Smooth muscle cell (in vitro differentiated cells): ENCODE measurements at regions not wholly inside any gene's neighbourhood (a gene's known extent, or its start where the extent isn't known, plus 50 kb on each side); places are given as distances from the start of the nearest gene placed in this dataset.

Source experiments
- DNase-seq: peaks from one replicate; lab custom pipeline; 2025; ENCODE audit not compliant: unreplicated experiment; lab: John Stamatoyannopoulos, UW
- H2AFZ ChIP-seq: fragments of 200-600 bp; sonication (generic); 2 replicates; pipeline ENCODE4 v1.6.0; 2016; ENCODE audit warnings: antibody characterized with exemption, low read depth, mild to moderate bottlenecking
- H3F3A ChIP-seq: fragments of 200-600 bp; sonication (generic); 2 replicates; pipeline ENCODE4 v1.6.0; 2017; ENCODE audit warnings: antibody characterized with exemption, low read depth
- H3K27ac ChIP-seq: fragments of 200-600 bp; sonication (generic); 2 replicates; pipeline ENCODE4 v1.5.1; 2016; ENCODE audit warnings: low read depth, mild to moderate bottlenecking
- H3K27me3 ChIP-seq: fragments of 200-600 bp; sonication (generic); 2 replicates; pipeline ENCODE4 v1.6.1; 2016; ENCODE audit warnings: low read depth, mild to moderate bottlenecking
- H3K36me3 ChIP-seq: fragments of 200-600 bp; sonication (generic); 2 replicates; pipeline ENCODE4 v1.5.1; 2016; ENCODE audit warnings: low read depth
- H3K4me1 ChIP-seq: fragments of 200-600 bp; sonication (generic); 2 replicates; pipeline ENCODE4 v1.5.1; 2016; ENCODE audit warnings: low read depth
- H3K4me2 ChIP-seq: fragments of 200-600 bp; sonication (generic); 2 replicates; pipeline ENCODE4 v1.6.0; 2016; ENCODE audit warnings: mild to moderate bottlenecking
- H3K4me3 ChIP-seq: fragments of 200-600 bp; sonication (generic); 2 replicates; pipeline ENCODE4 v1.5.1; 2016; ENCODE audit warnings: mild to moderate bottlenecking
- H3K79me2 ChIP-seq: fragments of 200-600 bp; sonication (generic); 2 replicates; pipeline ENCODE4 v1.6.0; 2016; ENCODE audit warnings: low read depth, mild to moderate bottlenecking
- H3K9ac ChIP-seq: fragments of 200-600 bp; sonication (generic); 2 replicates; pipeline ENCODE4 v1.6.0; 2016; ENCODE audit warnings: low read depth
- H3K9me3 ChIP-seq: fragments of 200-600 bp; sonication (generic); replicated peaks from 2 replicates; pipeline ENCODE4 v1.5.1; 2016; ENCODE audit warnings: low read depth
- H4K20me1 ChIP-seq: fragments of 200-600 bp; sonication (generic); 2 replicates; pipeline ENCODE4 v1.6.0; 2016; ENCODE audit warnings: low read depth
- WGBS: methylation state at CpG from one replicate; pipeline ENCODE4 v1.1.7; 2016; ENCODE audit warnings: low lambda C conversion rate; 5-methylcytosine and 5-hydroxymethylcytosine counted together
- TF ChIP-seq, protein P1 (sequence below): fragments of 200-600 bp; sonication (generic); IDR thresholded peaks from 2 replicates; pipeline ENCODE4 v1.5.1; 2017; ENCODE audit warnings: borderline replicate concordance, mild to moderate bottlenecking, antibody characterized with exemption; ENCODE audit not compliant: insufficient read depth, poor library complexity, severe bottlenecking

- Histone ChIP-seq H3K36me3 (no peaks in the 10 kb centered on the region), H3F3A (no peaks in the 10 kb centered on the region), H3K4me1 (peaks cover 10% of the 10 kb centered on the region), H3K27me3 (peaks cover 7% of the 10 kb centered on the region), H3K9ac (no peak overlapping the region), H3K4me2 (no peak overlapping the region), H4K20me1 (no peaks in the 10 kb centered on the region), H3K79me2 (no peaks in the 10 kb centered on the region), H2AFZ (no peak overlapping the region), H3K4me3 (no peak overlapping the region), H3K9me3 (no peaks in the 10 kb centered on the region), H3K27ac (no peak overlapping the region)
- TF ChIP-seq, protein P1, sequence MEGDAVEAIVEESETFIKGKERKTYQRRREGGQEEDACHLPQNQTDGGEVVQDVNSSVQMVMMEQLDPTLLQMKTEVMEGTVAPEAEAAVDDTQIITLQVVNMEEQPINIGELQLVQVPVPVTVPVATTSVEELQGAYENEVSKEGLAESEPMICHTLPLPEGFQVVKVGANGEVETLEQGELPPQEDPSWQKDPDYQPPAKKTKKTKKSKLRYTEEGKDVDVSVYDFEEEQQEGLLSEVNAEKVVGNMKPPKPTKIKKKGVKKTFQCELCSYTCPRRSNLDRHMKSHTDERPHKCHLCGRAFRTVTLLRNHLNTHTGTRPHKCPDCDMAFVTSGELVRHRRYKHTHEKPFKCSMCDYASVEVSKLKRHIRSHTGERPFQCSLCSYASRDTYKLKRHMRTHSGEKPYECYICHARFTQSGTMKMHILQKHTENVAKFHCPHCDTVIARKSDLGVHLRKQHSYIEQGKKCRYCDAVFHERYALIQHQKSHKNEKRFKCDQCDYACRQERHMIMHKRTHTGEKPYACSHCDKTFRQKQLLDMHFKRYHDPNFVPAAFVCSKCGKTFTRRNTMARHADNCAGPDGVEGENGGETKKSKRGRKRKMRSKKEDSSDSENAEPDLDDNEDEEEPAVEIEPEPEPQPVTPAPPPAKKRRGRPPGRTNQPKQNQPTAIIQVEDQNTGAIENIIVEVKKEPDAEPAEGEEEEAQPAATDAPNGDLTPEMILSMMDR = no peak
- no peak for DNase-seq
- WGBS = 85% methylated on average over 3 of the region's 3 CpGs
Measured at GRCh38 chr9:38342532-38342931, 50.0 kb upstream of the ALDH1B1 start.

DNA sequence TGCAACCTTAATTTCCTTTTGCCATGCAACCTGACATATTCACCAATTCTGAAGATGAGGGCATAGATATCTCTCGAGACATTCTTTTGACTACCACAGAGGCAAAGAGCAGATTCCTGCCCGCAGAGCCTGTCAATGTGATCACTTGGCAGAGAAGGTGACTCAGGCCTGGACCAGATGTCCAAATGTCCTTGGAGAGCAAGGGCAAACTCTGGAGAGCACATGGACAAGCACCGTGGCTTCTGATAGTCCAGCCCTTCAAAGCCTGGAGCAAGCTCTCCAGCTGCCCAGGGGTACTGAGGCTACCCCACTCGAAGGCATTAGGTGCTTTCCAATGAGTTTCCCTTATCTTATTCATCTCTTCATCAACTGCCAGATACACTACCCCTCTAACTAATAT, 50.4 kb upstream of the ALDH1B1 start:
- H3K27ac ChIP-seq = no peak overlapping the region
- H4K20me1 ChIP-seq = no peaks in the 10 kb centered on the region
- H2AFZ ChIP-seq = no peak overlapping the region
- H3K4me3 ChIP-seq = no peak overlapping the region
- H3F3A ChIP-seq = no peaks in the 10 kb centered on the region
- TF ChIP-seq, protein P1 = no peak
- WGBS = 91% methylated on average over 4 of the region's 4 CpGs
- no peak overlapping the region for H3K4me2 ChIP-seq
- no peaks in the 10 kb centered on the region for H3K79me2 ChIP-seq
- H3K9ac ChIP-seq = no peak overlapping the region
- H3K27me3 ChIP-seq = peaks cover 7% of the 10 kb centered on the region
- peaks cover 12% of the 10 kb centered on the region for H3K4me1 ChIP-seq
- no peak for DNase-seq
- H3K36me3 ChIP-seq = no peaks in the 10 kb centered on the region
- no peaks in the 10 kb centered on the region for H3K9me3 ChIP-seq

DNA sequence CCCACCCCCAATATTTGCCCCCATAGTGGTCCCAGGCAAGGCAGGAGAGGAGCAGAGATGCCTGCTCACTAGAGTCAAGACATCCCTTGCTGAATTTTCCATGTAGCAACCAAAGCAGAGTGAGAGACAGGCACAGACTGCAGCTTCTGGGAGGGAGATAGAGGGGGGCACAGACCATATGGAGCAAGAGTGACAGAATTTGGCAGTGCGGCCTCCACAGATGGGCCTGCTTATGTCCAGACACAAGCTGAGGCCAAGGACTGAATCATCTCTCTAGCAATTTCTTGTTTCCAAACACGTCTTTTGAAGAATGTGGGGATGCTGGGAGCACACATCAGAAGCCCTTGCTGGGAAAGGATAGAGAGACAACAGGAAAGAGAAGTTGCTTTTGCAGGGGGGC, 53.0 kb upstream of the ALDH1B1 start:
- H4K20me1 ChIP-seq = no peaks in the 10 kb centered on the region
- no peaks in the 10 kb centered on the region for H3K36me3 ChIP-seq
- TF ChIP-seq, protein P1 = no peak
- no peaks in the 10 kb centered on the region for H3K79me2 ChIP-seq
- 83% methylated on average over 2 of the region's 2 CpGs for WGBS
- H3K9me3 ChIP-seq = no peaks in the 10 kb centered on the region
- H3K27ac ChIP-seq = no peak overlapping the region
- no peaks in the 10 kb centered on the region for H3F3A ChIP-seq
- no peak overlapping the region for H3K4me3 ChIP-seq
- H3K4me1 ChIP-seq = peaks cover 13% of the 10 kb centered on the region
- H3K4me2 ChIP-seq = no peak overlapping the region
- H3K27me3 ChIP-seq = no peaks in the 10 kb centered on the region
- H3K9ac ChIP-seq = no peak overlapping the region
- no peak for DNase-seq
- H2AFZ ChIP-seq = no peak overlapping the region

- H4K20me1 ChIP-seq = no peaks in the 10 kb centered on the region
- H2AFZ ChIP-seq = no peak overlapping the region
- no peak overlapping the region for H3K27ac ChIP-seq
- H3K9me3 ChIP-seq = no peaks in the 10 kb centered on the region
- H3F3A ChIP-seq = no peaks in the 10 kb centered on the region
- peaks cover 13% of the 10 kb centered on the region for H3K4me1 ChIP-seq
- H3K9ac ChIP-seq = no peak overlapping the region
- no peaks in the 10 kb centered on the region for H3K79me2 ChIP-seq
- H3K27me3 ChIP-seq = no peaks in the 10 kb centered on the region
- no peak overlapping the region for H3K4me3 ChIP-seq
- no peak overlapping the region for H3K4me2 ChIP-seq
- TF ChIP-seq, protein P1 = no peak
- no peaks in the 10 kb centered on the region for H3K36me3 ChIP-seq
- no peak for DNase-seq
- 60% methylated on average over 3 of the region's 3 CpGs for WGBS
Measured at GRCh38 chr9:38339087-38339486, 53.4 kb upstream of the ALDH1B1 start.
